BE2C (cell line): ENCODE measurements at regions not wholly inside any gene's neighbourhood (a gene's known extent, or its start where the extent isn't known, plus 50 kb on each side); places are given as distances from the start of the nearest gene placed in this dataset.

Experiments used
- DNase-seq: peaks from one replicate; pipeline ENCODE4 v3.0.0-alpha.2; 2020
- H3K27me3 ChIP-seq: fragments of 250-450 bp; sonication (Bioruptor Pico); 2 replicates; pipeline ENCODE4 v1.5.1; 2020; ENCODE audit warnings: mild to moderate bottlenecking
- H3K36me3 ChIP-seq: fragments of 250-450 bp; sonication (Bioruptor Pico); 2 replicates; pipeline ENCODE4 v1.5.1; 2020; ENCODE audit warnings: mild to moderate bottlenecking
- H3K4me1 ChIP-seq: fragments of 250-450 bp; sonication (Bioruptor Pico); 2 replicates; pipeline ENCODE4 v1.5.1; 2020
- H3K4me3 ChIP-seq: 2 replicates; pipeline ENCODE4 v1.5.1; 2011; ENCODE audit warnings: low read depth, low read length
- H3K9me3 ChIP-seq: fragments of 250-450 bp; sonication (Bioruptor Pico); 2 replicates; pipeline ENCODE4 v1.5.1; 2020
- TF ChIP-seq, protein P1 (sequence below): IDR thresholded peaks from 2 replicates; pipeline ENCODE4 v1.5.1; 2012; ENCODE audit warnings: mild to moderate bottlenecking, low read depth, low read length

DNA sequence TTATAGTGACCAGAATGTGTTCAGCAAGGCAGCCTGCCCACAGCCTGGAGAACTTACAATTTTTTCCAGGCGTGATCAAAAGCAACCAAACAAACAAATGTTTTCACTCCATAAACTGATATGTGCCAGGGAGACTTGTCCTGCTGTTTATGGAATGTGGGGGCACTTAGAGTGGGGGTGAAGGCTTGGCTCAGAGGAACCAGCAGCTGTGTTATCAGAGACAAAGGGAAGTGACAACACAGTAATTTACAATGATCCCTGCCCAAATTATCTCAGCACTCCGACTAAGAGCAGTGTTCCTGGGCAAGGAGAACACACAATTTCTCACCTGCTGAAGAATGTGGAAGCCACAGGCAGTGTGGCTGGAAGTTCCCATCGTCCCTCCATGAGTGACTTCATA lies 429.1 kb upstream of the IRX4 start:
- Histone ChIP-seq H3K9me3 (no peaks in the 10 kb centered on the region), H3K27me3 (no peaks in the 10 kb centered on the region), H3K36me3 (no peaks in the 10 kb centered on the region), H3K4me1 (no peaks in the 10 kb centered on the region), H3K4me3 (no peak overlapping the region)
- TF ChIP-seq, protein P1, sequence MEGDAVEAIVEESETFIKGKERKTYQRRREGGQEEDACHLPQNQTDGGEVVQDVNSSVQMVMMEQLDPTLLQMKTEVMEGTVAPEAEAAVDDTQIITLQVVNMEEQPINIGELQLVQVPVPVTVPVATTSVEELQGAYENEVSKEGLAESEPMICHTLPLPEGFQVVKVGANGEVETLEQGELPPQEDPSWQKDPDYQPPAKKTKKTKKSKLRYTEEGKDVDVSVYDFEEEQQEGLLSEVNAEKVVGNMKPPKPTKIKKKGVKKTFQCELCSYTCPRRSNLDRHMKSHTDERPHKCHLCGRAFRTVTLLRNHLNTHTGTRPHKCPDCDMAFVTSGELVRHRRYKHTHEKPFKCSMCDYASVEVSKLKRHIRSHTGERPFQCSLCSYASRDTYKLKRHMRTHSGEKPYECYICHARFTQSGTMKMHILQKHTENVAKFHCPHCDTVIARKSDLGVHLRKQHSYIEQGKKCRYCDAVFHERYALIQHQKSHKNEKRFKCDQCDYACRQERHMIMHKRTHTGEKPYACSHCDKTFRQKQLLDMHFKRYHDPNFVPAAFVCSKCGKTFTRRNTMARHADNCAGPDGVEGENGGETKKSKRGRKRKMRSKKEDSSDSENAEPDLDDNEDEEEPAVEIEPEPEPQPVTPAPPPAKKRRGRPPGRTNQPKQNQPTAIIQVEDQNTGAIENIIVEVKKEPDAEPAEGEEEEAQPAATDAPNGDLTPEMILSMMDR, result no peak
- no peak for DNase-seq

- Histone ChIP-seq H3K4me3 (no peak overlapping the region), H3K9me3 (no peaks in the 10 kb centered on the region), H3K4me1 (no peaks in the 10 kb centered on the region), H3K36me3 (no peaks in the 10 kb centered on the region), H3K27me3 (no peaks in the 10 kb centered on the region)
- DNase-seq, result no peak
- TF ChIP-seq, protein P1, result no peak
These were observed 428.2 kb upstream of the IRX4 start for GRCh38 chr5:2310946-2311345.

- Histone ChIP-seq H3K27me3 (no peaks in the 10 kb centered on the region), H3K9me3 (no peaks in the 10 kb centered on the region)
- TF ChIP-seq, protein P1, result no peak
These were observed 424.9 kb upstream of the IRX4 start for GRCh38 chr5:2307631-2308030.

GRCh38 chr5:2306711-2307110 lies 424.0 kb upstream of the IRX4 start:
- no peaks in the 10 kb centered on the region for H3K27me3 ChIP-seq
- no peak for DNase-seq
- H3K4me1 ChIP-seq, result no peaks in the 10 kb centered on the region
- no peaks in the 10 kb centered on the region for H3K9me3 ChIP-seq
- TF ChIP-seq, protein P1, result no peak
- H3K36me3 ChIP-seq, result no peaks in the 10 kb centered on the region
- H3K4me3 ChIP-seq, result no peak overlapping the region

More at GRCh38 chr5:2307631-2308030, 424.9 kb upstream of the IRX4 start:
- Histone ChIP-seq H3K4me3 (no peak overlapping the region), H3K36me3 (no peaks in the 10 kb centered on the region), H3K4me1 (no peaks in the 10 kb centered on the region)
- no peak for DNase-seq

GRCh38 chr5:2303431-2304100 lies 420.8 kb upstream of the IRX4 start:
- no peaks in the 10 kb centered on the region for H3K36me3 ChIP-seq
- TF ChIP-seq, protein P1, result no peak
- H3K4me1 ChIP-seq, result no peaks in the 10 kb centered on the region
- no peak for DNase-seq
- H3K27me3 ChIP-seq, result no peaks in the 10 kb centered on the region
- H3K4me3 ChIP-seq, result no peak overlapping the region
- 0 out of 2 replicates have a peak, but pooled peaks cover 2% of the 10 kb centered on the region for H3K9me3 ChIP-seq

GRCh38 chr5:2302169-2302568 lies 419.4 kb upstream of the IRX4 start:
- Histone ChIP-seq H3K4me1 (no peaks in the 10 kb centered on the region), H3K36me3 (no peaks in the 10 kb centered on the region), H3K9me3 (peaks cover 2% of the 10 kb centered on the region; the same call in 1 of the 2 replicates), H3K27me3 (no peaks in the 10 kb centered on the region), H3K4me3 (no peak overlapping the region)
- TF ChIP-seq, protein P1, result no peak
- no peak for DNase-seq
